ENCODE measurements at regions not wholly inside any gene's neighbourhood (a gene's known extent, or its start where the extent isn't known, plus 50 kb on each side); places are given as distances from the start of the nearest gene placed in this dataset.

DNA sequence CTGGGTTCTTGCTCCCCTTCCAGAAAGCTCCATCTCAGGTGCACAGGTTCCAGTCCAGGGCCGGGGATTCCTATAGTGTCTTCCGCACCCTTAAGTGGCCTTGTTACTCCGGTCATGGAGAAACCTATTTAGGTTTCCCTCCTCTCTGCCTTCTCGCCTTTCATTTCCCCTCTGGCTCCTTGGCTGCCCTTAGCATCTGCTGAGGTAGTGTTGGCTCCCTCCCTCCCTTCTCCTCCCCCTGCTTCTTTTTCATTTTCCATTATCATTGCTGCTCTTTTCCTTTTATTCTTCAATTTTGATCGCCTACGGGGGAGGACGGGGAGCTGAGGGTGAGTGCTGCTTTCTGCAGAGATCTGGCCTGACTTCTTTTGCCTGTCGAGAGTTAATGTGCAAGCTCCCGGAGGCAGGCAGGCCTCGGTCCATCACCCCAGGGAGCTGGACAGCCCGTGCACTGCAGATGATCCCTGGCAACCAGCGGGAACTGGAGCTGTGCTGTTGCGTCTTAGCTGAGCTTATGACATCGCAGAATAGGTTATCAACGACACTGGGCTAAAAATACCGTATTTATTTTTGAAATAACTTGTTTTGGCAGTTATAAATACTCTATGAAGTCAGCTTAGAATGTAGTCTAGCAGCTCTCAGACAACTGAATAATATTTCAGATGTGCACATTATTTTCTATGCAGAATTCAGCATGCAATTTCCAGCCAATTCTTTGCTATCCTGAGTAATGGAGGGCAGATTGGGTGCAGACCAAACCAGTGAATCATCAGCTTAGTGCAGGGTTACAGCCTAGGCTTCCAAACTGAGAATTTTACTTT is 141.9 kb downstream of the SLC4A3 start:
- Histone ChIP-seq H3K27ac (peak overlapping the region; percentile 46 to 97 (median 86)), H3K27me3 (no peaks in the 10 kb centered on the region), H3K4me1 (peaks cover 0 to 41% (median 21%) of the 10 kb centered on the region in 9 donors), H3K4me3 (peak overlapping the region in 1 of 10 donors; percentile 14), H3K36me3 (no peaks in the 10 kb centered on the region), H3K9me3 (peaks cover 0 to 3% (median 0%) of the 10 kb centered on the region in 11 donors)
- TF ChIP-seq, protein P1, sequence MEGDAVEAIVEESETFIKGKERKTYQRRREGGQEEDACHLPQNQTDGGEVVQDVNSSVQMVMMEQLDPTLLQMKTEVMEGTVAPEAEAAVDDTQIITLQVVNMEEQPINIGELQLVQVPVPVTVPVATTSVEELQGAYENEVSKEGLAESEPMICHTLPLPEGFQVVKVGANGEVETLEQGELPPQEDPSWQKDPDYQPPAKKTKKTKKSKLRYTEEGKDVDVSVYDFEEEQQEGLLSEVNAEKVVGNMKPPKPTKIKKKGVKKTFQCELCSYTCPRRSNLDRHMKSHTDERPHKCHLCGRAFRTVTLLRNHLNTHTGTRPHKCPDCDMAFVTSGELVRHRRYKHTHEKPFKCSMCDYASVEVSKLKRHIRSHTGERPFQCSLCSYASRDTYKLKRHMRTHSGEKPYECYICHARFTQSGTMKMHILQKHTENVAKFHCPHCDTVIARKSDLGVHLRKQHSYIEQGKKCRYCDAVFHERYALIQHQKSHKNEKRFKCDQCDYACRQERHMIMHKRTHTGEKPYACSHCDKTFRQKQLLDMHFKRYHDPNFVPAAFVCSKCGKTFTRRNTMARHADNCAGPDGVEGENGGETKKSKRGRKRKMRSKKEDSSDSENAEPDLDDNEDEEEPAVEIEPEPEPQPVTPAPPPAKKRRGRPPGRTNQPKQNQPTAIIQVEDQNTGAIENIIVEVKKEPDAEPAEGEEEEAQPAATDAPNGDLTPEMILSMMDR (IDR thresholded peaks at IDR 0.05), result no peak
- DNase-seq, result peak; percentile 73 to 82
- intact Hi-C loops (cut with DNase I), result no loop called here
- 20 to 35% methylated on average over 16 of the region's 16 CpGs for WGBS, 2 donors
- ATAC-seq, result peak; percentile 76 to 93 (median 90)

DNA sequence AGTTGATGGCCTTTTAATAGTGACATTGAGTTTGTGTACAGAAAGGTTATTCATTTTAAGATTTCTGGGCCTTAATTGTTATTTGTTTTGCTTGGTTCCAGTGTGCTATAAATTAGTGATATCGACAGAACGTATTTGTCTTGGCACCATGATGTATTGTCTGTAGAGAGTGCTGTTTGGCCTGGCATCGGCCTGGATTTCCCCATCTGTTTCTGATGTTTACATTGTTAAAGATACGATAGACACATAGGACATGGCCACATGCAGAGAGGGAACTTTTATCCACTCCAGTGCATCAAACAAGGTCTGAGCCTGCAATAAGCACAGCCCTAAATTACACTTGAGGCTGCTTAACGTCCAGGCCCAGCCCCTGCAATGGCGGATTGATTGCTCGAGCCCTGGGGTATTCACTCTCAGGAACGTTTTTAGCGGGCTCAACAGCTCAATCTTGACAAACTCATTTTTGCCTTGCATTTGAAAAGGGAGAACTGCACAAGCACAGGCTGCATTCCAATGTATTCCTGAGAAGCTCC is 144.7 kb downstream of the SLC4A3 start:
- H3K4me3 ChIP-seq, result no peak overlapping the region
- peak overlapping the region in 1 of 10 donors; percentile 97 for H3K27ac ChIP-seq
- no peaks in the 10 kb centered on the region for H3K36me3 ChIP-seq
- DNase-seq, result no peak
- no peaks in the 10 kb centered on the region for H3K27me3 ChIP-seq
- peaks cover 0 to 37% (median 20%) of the 10 kb centered on the region in 9 donors for H3K4me1 ChIP-seq
- TF ChIP-seq, protein P1 (IDR thresholded peaks at IDR 0.05), result no peak
- WGBS, 2 donors, result 65 to 78% methylated on average over 9 of the region's 9 CpGs
- intact Hi-C loops (cut with DNase I), result no loop called here
- no peak for ATAC-seq
- H3K9me3 ChIP-seq, result peaks cover 0 to 3% (median 0%) of the 10 kb centered on the region in 11 donors

DNA sequence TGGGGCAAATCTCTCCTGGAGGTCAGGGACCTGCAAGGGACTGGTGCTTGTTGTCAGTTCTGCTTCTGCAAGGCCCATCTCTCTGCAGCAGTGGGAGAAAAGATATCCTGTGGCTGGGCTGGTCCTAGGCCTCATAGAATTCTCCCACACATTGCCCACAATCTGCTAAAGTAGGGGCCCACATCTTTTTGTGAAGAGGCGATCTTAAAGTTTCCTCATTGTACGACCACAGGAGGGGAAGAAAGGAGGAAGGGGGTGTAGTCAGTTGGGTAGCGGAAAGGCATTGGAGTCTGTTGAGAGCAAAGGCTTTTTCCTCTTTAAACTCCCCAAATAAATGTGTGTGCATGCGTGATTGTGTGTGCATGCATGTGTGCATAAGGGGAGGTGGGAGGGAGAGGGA is 145.3 kb downstream of the SLC4A3 start:
- H3K4me1 ChIP-seq, result peaks cover 0 to 32% (median 16%) of the 10 kb centered on the region in 9 donors
- no peak for ATAC-seq
- peak overlapping the region in 1 of 10 donors; percentile 5 for H3K27ac ChIP-seq
- H3K36me3 ChIP-seq, result no peaks in the 10 kb centered on the region
- no peaks in the 10 kb centered on the region for H3K27me3 ChIP-seq
- intact Hi-C loops (cut with DNase I), result no loop called here
- TF ChIP-seq, protein P1 (IDR thresholded peaks at IDR 0.05), result no peak
- WGBS, 2 donors, result 83 to 92% methylated on average over 4 of the region's 4 CpGs
- H3K9me3 ChIP-seq, result peaks cover 0 to 3% (median 0%) of the 10 kb centered on the region in 11 donors
- H3K4me3 ChIP-seq, result no peak overlapping the region
- DNase-seq, result no peak

DNA sequence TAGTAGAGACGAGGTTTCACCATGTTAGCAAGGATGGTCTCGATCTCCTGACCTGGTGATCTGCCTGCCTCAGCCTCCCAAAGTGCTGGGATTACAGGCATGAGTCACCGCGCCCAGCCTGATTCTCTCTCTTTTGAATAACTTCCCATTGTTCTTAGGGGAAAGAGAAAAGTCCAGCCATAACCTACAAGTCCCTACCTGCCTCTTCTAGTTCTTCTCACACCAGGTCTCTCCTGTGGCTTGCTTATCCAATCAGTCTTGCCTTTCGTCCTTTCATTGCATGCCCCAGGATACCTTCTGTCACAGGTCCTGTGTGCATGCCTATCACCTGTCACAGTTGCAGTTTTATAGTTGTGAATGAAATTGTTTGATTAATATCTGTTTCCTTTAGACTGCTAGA is 148.1 kb downstream of the SLC4A3 start:
- 84 to 86% methylated on average over 5 of the region's 5 CpGs for WGBS, 2 donors
- no peak for DNase-seq
- Histone ChIP-seq H3K9me3 (peaks cover 0 to 3% (median 0%) of the 10 kb centered on the region in 11 donors), H3K4me1 (peaks cover 0 to 12% (median 0%) of the 10 kb centered on the region in 9 donors), H3K27me3 (no peaks in the 10 kb centered on the region), H3K4me3 (no peak overlapping the region), H3K27ac (no peak overlapping the region), H3K36me3 (no peaks in the 10 kb centered on the region)
- intact Hi-C loops (cut with DNase I), result no loop called here
- ATAC-seq, result no peak
- TF ChIP-seq, protein P1 (IDR thresholded peaks at IDR 0.05), result no peak

Measured in heart right ventricle (tissue), 16 donors.